ENCODE measurements at regions not wholly inside any gene's neighbourhood (a gene's known extent, or its start where the extent isn't known, plus 50 kb on each side); places are given as distances from the start of the nearest gene placed in this dataset.

DNA sequence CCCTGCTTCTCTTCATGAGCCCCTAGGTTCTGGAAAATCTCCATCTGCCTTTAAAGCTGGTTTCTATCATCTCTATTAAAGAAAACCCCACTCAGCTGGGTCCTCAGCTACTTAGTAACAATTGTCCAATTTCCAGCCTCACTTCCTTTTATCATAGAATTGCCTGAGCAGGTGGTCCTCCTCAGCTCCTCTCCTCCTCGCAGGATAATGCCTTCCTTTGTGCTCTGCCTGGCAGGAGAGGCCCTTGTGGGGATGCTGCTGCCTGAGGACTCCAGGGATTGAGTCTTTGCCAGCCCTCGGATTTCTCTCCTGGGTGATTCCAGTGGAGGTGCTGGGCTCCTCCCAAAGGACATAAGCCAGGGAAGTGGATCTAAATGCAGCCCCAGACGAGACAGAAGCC, 448.3 kb downstream of the INSC start:
- ChIA-PET POLR2A (no interaction called here), CTCF (no interaction called here)
- Histone ChIP-seq H3K36me3 (ENCODE audit: control insufficient read depth, insufficient read depth, low read length) (no peaks in the 10 kb centered on the region), H3K27me3 (ENCODE audit: control insufficient read depth, insufficient read depth, low read length) (no peaks in the 10 kb centered on the region), H3K27ac (ENCODE audit: low read length) (no peak overlapping the region), H3K9me3 (ENCODE audit: control insufficient read depth, insufficient read depth, low read depth, low read length) (no peaks in the 10 kb centered on the region), H3K4me1 (ENCODE audit: control insufficient read depth, insufficient read depth, low read length) (no peaks in the 10 kb centered on the region), H3K4me3 (ENCODE audit: low read depth in 2 of 2, low read length in 2 of 2) (no peak overlapping the region)
- TF ChIP-seq, protein P1, sequence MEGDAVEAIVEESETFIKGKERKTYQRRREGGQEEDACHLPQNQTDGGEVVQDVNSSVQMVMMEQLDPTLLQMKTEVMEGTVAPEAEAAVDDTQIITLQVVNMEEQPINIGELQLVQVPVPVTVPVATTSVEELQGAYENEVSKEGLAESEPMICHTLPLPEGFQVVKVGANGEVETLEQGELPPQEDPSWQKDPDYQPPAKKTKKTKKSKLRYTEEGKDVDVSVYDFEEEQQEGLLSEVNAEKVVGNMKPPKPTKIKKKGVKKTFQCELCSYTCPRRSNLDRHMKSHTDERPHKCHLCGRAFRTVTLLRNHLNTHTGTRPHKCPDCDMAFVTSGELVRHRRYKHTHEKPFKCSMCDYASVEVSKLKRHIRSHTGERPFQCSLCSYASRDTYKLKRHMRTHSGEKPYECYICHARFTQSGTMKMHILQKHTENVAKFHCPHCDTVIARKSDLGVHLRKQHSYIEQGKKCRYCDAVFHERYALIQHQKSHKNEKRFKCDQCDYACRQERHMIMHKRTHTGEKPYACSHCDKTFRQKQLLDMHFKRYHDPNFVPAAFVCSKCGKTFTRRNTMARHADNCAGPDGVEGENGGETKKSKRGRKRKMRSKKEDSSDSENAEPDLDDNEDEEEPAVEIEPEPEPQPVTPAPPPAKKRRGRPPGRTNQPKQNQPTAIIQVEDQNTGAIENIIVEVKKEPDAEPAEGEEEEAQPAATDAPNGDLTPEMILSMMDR (IDR thresholded peaks at IDR 0.05): no peak
- TF ChIP-seq TCF7L2 (IDR thresholded peaks at IDR 0.05; ENCODE audit: low read depth, low read length) (no peak), SIN3A (IDR thresholded peaks at IDR 0.05; ENCODE audit: borderline replicate concordance, insufficient read depth, low read depth, low read length) (no peak), POLR2AphosphoS5 (IDR thresholded peaks at IDR 0.05; ENCODE audit: low read depth, low read length) (no peak)
- TF ChIP-seq, protein P2, sequence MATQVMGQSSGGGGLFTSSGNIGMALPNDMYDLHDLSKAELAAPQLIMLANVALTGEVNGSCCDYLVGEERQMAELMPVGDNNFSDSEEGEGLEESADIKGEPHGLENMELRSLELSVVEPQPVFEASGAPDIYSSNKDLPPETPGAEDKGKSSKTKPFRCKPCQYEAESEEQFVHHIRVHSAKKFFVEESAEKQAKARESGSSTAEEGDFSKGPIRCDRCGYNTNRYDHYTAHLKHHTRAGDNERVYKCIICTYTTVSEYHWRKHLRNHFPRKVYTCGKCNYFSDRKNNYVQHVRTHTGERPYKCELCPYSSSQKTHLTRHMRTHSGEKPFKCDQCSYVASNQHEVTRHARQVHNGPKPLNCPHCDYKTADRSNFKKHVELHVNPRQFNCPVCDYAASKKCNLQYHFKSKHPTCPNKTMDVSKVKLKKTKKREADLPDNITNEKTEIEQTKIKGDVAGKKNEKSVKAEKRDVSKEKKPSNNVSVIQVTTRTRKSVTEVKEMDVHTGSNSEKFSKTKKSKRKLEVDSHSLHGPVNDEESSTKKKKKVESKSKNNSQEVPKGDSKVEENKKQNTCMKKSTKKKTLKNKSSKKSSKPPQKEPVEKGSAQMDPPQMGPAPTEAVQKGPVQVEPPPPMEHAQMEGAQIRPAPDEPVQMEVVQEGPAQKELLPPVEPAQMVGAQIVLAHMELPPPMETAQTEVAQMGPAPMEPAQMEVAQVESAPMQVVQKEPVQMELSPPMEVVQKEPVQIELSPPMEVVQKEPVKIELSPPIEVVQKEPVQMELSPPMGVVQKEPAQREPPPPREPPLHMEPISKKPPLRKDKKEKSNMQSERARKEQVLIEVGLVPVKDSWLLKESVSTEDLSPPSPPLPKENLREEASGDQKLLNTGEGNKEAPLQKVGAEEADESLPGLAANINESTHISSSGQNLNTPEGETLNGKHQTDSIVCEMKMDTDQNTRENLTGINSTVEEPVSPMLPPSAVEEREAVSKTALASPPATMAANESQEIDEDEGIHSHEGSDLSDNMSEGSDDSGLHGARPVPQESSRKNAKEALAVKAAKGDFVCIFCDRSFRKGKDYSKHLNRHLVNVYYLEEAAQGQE (IDR thresholded peaks at IDR 0.05; ENCODE audit: insufficient read depth in 1 of 2, low read depth in 2 of 2, low read length in 1 of 2): no peak
- no TSS peak for BruUV-seq (replicated peaks)
- DNase-seq (ENCODE audit: low read depth, low spot score) (no peak), ATAC-seq (no peak)
- intact Hi-C loops (cut with micrococcal nuclease; ENCODE audit: unreplicated experiment): no loop called here
- in situ Hi-C loops (cut with HindIII; ENCODE audit: low pct_unique_long_range_greater_than_20kb, low sequenced_read_pairs): no loop called here

DNA sequence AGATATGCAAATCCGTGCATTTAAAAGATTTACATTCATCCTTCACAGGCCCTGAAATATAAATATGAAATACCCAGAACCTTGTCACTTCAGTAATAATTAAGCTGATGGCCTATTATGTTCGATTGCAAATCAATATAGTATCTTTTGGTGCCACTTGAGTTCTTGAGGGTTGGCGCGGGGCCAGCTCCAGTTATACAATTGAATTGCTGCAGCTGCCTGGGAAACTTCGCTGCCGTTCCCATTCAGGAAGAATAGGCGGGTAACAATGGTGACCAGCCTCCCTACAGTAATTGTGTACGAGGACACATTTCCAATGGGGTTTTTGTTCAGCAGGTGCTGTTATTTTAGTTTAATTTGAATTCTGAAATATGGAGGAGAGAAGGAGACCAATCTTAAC, 451.2 kb downstream of the INSC start:
- ATAC-seq: no peak
- H3K4me3 ChIP-seq (ENCODE audit: low read depth in 2 of 2, low read length in 2 of 2): no peak overlapping the region
- in situ Hi-C loops (cut with HindIII; ENCODE audit: low pct_unique_long_range_greater_than_20kb, low sequenced_read_pairs): no loop called here
- BruUV-seq (replicated peaks): no TSS peak
- no peak overlapping the region for H3K27ac ChIP-seq (ENCODE audit: low read length)
- ChIA-PET CTCF (no interaction called here), POLR2A (no interaction called here)
- H3K4me1 ChIP-seq (ENCODE audit: control insufficient read depth, insufficient read depth, low read length): no peaks in the 10 kb centered on the region
- no peaks in the 10 kb centered on the region for H3K27me3 ChIP-seq (ENCODE audit: control insufficient read depth, insufficient read depth, low read length)
- no peaks in the 10 kb centered on the region for H3K9me3 ChIP-seq (ENCODE audit: control insufficient read depth, insufficient read depth, low read depth, low read length)
- H3K36me3 ChIP-seq (ENCODE audit: control insufficient read depth, insufficient read depth, low read length): no peaks in the 10 kb centered on the region
- DNase-seq (ENCODE audit: low read depth, low spot score): no peak
- no peak for TF ChIP-seq TCF7L2 (IDR thresholded peaks at IDR 0.05; ENCODE audit: low read depth, low read length)
- TF ChIP-seq, protein P2 (IDR thresholded peaks at IDR 0.05; ENCODE audit: insufficient read depth in 1 of 2, low read depth in 2 of 2, low read length in 1 of 2): no peak
- TF ChIP-seq POLR2AphosphoS5 (IDR thresholded peaks at IDR 0.05; ENCODE audit: low read depth, low read length): no peak
- TF ChIP-seq, protein P1 (IDR thresholded peaks at IDR 0.05): no peak
- TF ChIP-seq SIN3A (IDR thresholded peaks at IDR 0.05; ENCODE audit: borderline replicate concordance, insufficient read depth, low read depth, low read length): no peak
- intact Hi-C loops (cut with micrococcal nuclease; ENCODE audit: unreplicated experiment): no loop called here

Data from Panc1 (cell line).